ENCODE measurements at regions not wholly inside any gene's neighbourhood (a gene's known extent, or its start where the extent isn't known, plus 50 kb on each side); places are given as distances from the start of the nearest gene placed in this dataset.
"Not testable (repeated sequence)": the region's sequence is repeated elsewhere in the genome, so short reads cannot be mapped to it uniquely, and the experiment has no call there.

DNA sequence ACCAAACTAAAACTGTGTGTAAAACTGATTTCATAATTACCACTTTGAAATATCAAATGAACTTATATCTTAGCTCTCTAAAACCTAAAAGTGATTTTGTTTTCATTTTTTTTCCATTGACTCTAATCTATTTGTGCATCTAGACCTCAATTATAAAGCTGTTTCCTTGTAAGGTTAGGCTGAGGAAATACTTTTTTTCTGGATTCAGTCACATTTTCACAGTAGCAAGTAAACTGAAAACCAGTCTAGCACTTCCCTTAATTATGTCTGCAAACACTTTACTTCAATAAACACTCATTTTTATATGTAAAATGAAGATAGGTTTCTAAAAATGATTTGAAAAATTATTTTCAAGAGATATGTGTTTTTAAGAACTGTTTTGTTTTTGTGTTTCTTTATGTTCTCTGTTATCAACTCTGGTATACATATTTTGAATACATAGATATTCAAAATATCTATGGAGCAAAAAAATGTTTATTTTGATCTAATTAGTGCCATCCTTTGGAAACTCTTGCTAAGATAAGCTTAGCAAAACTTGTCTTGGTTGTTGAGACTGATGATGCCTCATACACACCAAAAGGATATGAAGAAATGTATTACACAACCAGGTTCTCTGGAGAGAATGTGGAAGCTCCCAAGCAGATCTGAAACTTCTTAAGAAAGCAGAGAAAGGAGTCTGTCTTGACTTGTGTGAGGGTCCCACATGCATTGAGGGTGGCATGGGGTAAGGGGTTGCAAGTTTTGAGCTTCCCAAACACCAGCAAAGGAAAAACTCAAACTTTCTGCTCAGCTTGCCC, 1887.4 kb downstream of the PCDH9 start:
- POLR2A ChIA-PET, result no interaction called here
- no peak for TF ChIP-seq CTCF (IDR thresholded peaks at IDR 0.05; ENCODE audit: insufficient read depth, low read length, missing control alignments)
- CTCF ChIA-PET, result no interaction called here
- DNase-seq (ENCODE audit: low read depth, low spot score), result no peak
- H3K4me3 ChIP-seq (ENCODE audit: low read depth, low read length), result no peak overlapping the region

- ChIA-PET CTCF (no interaction called here), POLR2A (no interaction called here)
- H3K4me3 ChIP-seq (ENCODE audit: low read depth, low read length), result no peak overlapping the region
- no peak for DNase-seq (ENCODE audit: low read depth, low spot score)
- TF ChIP-seq CTCF (IDR thresholded peaks at IDR 0.05; ENCODE audit: insufficient read depth, low read length, missing control alignments), result no peak
These were observed 1890.9 kb downstream of the PCDH9 start for GRCh38 chr13:65339241-65339640.

- TF ChIP-seq CTCF (IDR thresholded peaks at IDR 0.05; ENCODE audit: insufficient read depth, low read length, missing control alignments), result no peak
- H3K4me3 ChIP-seq (ENCODE audit: low read depth, low read length), result no peak overlapping the region
- no peak for DNase-seq (ENCODE audit: low read depth, low spot score)
- CTCF ChIA-PET, result no interaction called here
- POLR2A ChIA-PET, result no interaction called here
These were observed 1893.2 kb downstream of the PCDH9 start for GRCh38 chr13:65336916-65337315.

DNA sequence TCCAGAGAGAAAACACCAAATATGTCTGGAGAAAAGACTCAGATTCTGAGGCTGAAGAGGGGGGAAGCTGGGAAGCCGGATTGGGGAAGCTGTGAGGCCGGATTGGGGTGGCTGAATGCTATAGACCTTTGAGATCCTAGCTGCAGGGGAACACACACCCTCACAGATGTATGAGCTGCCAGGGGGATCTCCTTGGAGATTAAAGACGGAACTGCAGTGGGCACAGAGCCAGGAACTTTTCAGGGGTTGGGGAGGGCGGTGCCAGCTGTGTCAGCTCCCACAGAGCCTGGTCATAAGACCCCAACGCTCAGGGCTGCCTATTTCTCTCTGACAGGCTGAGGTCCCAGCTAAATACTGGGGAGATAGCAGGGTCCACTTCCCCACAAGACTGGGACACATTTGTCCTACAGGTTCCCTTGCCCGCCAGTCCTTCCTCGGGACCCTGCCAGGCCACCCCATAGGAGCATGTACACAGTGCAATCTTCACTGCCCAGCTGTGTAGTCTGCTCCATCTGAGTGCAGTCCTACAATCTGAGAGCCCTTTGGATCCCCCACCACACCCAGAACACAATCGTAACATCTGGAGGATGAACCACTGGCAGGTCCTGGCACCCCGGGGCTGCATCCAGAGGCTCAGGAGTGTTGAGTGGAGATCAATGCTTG, 1893.9 kb downstream of the PCDH9 start:
- CTCF ChIA-PET, result interaction anchor here (0.6 kb wide), 1 partner anchor 11 kb away, joined by 3 read pairs; no protein-coding TSS in a partner anchor
- POLR2A ChIA-PET, result no interaction called here
- no peak for TF ChIP-seq CTCF (IDR thresholded peaks at IDR 0.05; ENCODE audit: insufficient read depth, low read length, missing control alignments)
- no peak overlapping the region for H3K4me3 ChIP-seq (ENCODE audit: low read depth, low read length)
- DNase-seq (ENCODE audit: low read depth, low spot score), result no peak

DNA sequence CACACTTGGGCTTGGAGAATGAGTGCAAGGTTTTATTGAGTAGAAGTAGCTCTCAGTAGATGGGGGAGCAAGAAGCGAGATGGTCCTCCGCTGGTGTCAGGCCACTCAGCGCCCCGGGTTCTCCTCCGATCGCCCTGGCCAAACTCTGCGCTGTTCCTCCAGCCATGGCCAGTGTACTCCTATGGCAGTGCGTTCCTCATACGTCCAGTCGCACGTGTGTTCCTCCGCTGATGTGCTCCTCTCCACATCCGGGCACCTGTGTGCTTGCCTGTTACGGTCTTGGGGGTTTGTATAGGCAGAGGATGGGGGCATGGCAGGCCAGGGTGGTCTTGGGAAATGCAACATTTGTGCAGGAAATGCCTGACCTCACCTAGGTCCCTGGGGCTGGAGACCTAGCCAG, 1899.4 kb downstream of the PCDH9 start:
- ChIA-PET POLR2A (no interaction called here), CTCF (no interaction called here)
- no peak for DNase-seq (ENCODE audit: low read depth, low spot score)
- TF ChIP-seq CTCF (IDR thresholded peaks at IDR 0.05; ENCODE audit: insufficient read depth, low read length, missing control alignments), result no peak
- no peak overlapping the region for H3K4me3 ChIP-seq (ENCODE audit: low read depth, low read length)

GRCh38 chr13:65330287-65330686, 1899.8 kb downstream of the PCDH9 start:
- POLR2A ChIA-PET, result no interaction called here

DNA sequence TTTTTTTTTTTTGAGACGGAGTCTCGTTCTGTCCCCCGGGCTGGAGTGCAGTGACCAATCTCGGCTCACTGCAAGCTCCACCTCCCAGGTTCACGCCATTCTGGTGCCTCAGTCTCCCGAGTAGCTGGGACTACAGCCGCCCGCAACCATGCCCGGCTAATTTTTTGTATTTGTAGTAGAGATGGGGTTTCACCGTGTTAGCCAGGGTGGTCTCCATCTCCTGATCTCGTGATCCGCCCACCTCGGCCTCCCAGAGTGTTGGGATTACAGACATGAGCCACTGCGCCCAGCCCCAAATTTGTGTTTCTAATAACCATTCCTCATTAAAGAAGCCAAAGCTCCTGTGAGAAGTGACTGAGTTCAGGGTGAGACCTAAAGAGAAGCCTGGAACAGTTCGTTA, 1906.9 kb downstream of the PCDH9 start:
- H3K4me3 ChIP-seq (ENCODE audit: low read depth, low read length); CTCF ChIA-PET; POLR2A ChIA-PET: not testable (repeated sequence)

More at GRCh38 chr13:65330287-65330686, 1899.8 kb downstream of the PCDH9 start:
- no peak for TF ChIP-seq CTCF (IDR thresholded peaks at IDR 0.05; ENCODE audit: insufficient read depth, low read length, missing control alignments)
- CTCF ChIA-PET, result no interaction called here
- DNase-seq (ENCODE audit: low read depth, low spot score), result no peak
- no peak overlapping the region for H3K4me3 ChIP-seq (ENCODE audit: low read depth, low read length)

DNA sequence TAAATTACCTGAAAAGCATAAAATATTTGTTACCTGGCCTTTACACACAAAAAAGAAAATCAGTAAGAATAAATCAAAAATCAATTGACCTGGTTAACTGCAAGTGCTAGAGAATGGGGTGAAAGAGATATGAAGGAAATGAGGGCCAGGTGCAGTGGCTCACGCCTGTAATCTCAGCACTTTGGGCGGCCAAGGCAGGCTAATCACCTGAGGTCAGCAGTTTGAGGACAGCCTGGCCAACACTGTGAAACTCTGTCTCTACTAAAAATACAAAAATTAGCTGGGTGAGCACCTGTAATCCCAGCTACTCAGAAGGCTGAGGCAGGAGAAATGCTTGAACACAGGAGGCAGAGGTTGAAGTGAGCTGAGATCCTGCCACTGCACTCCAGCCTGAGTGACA, 1908.7 kb downstream of the PCDH9 start:
- not testable (repeated sequence) for H3K4me3 ChIP-seq (ENCODE audit: low read depth, low read length)

More for the DNA sequence above, 1906.9 kb downstream of the PCDH9 start:
- not testable (repeated sequence) for DNase-seq (ENCODE audit: low read depth, low spot score)

More for the DNA sequence above, 1908.7 kb downstream of the PCDH9 start:
- DNase-seq (ENCODE audit: low read depth, low spot score); CTCF ChIA-PET; POLR2A ChIA-PET: not testable (repeated sequence)
